Esophagus muscularis mucosa (tissue), 3 donors: ENCODE measurements at regions not wholly inside any gene's neighbourhood (a gene's known extent, or its start where the extent isn't known, plus 50 kb on each side); places are given as distances from the start of the nearest gene placed in this dataset.

Experiments used
- CTCF ChIP-seq, 3 experiments: fragments of 200-600 bp in 2 of 3; fragments of 450-650 bp in 1 of 3; sonication (generic) in 2 of 3; IDR thresholded peaks; one replicate each; pipeline ENCODE4 v1.5.1; 2017 to 2019; ENCODE audit warnings: antibody characterized with exemption in 3 of 3, mild to moderate bottlenecking in 2 of 3, moderate library complexity in 1 of 3
- POLR2AphosphoS5 ChIP-seq, 2 donors: sonication (generic); formaldehyde crosslinking; IDR thresholded peaks; one replicate each; pipeline ENCODE4 v1.6.1; 2017; ENCODE audit warnings: antibody characterized with exemption in 2 of 2

DNA sequence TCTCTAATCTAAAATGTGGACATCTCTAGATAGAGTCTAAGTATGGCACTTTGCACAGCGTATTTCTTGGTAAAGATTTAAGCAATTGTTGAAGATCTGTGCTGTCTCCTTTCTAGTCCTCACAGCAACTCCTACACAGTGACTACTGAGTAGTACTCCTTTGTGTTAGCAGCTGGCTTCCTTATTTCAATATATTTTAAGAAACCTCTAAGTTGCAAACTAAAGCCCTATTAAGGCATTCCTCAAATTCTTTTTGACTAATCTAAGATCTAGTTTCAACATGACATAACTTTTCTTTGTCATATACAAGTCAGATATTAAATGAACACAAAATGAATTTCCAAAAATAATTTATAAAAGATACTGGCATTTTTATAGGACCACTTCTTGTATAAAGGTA is 121.8 kb upstream of the DNAJC10 start:
- TF ChIP-seq CTCF (IDR thresholded peaks at IDR 0.05) (no peak), POLR2AphosphoS5 (IDR thresholded peaks at IDR 0.05) (no peak)
